GM12891 (cell line): ENCODE measurements at regions not wholly inside any gene's neighbourhood (a gene's known extent, or its start where the extent isn't known, plus 50 kb on each side); places are given as distances from the start of the nearest gene placed in this dataset.
"Not testable (repeated sequence)": the region's sequence is repeated elsewhere in the genome, so short reads cannot be mapped to it uniquely, and the experiment has no call there.

Experiments
- POLR2A ChIP-seq: IDR thresholded peaks from 2 replicates; pipeline ENCODE4 v1.6.1; 2011; ENCODE audit warnings: low read depth, low read length, control low read depth
- POLR2AphosphoS5 ChIP-seq: IDR thresholded peaks from 2 replicates; pipeline ENCODE4 v1.6.1; 2011; ENCODE audit warnings: low read depth, low read length, control low read depth

- TF ChIP-seq POLR2A, POLR2AphosphoS5: not testable (repeated sequence)
Observed at GRCh38 chr2:33690686-33691085, 91.6 kb upstream of the FAM98A start.
